Prostate gland (tissue), 2 donors: ENCODE measurements at regions not wholly inside any gene's neighbourhood (a gene's known extent, or its start where the extent isn't known, plus 50 kb on each side); places are given as distances from the start of the nearest gene placed in this dataset.

Experiments used
- DNase-seq: peaks from one replicate; pipeline ENCODE4 v3.0.0-alpha.2; 2019; ENCODE audit warnings: low spot score
- H3K27ac ChIP-seq, 2 donors: fragments of 200-600 bp; sonication (generic); 2 replicates each; pipeline ENCODE4 v1.5.1; 2017 to 2019
- H3K27me3 ChIP-seq: fragments of 200-600 bp; sonication (generic); replicated peaks from 2 replicates; pipeline ENCODE4 v1.5.1; 2019; ENCODE audit not compliant: insufficient read depth
- H3K36me3 ChIP-seq, 2 donors: fragments of 200-600 bp; sonication (generic); 1 replicate in 1 of 2; 2 replicates in 1 of 2; pipeline versions ENCODE4 v1.5.1 to v1.8.1; 2017 to 2019
- H3K4me1 ChIP-seq: fragments of 200-600 bp; sonication (generic); replicated peaks from 2 replicates; pipeline ENCODE4 v1.5.1; 2019
- H3K4me3 ChIP-seq, 2 donors: fragments of 200-600 bp; sonication (generic); 2 replicates each; pipeline ENCODE4 v1.5.1; 2017 to 2019
- H3K9me3 ChIP-seq: fragments of 200-600 bp; sonication (generic); 2 replicates; pipeline ENCODE4 v1.5.1; 2017
- CTCF ChIP-seq, 4 experiments: fragments of 200-600 bp in 2 of 4; fragments of 450-650 bp in 2 of 4; sonication (generic) in 2 of 4; IDR thresholded peaks; 1 replicate in 3 of 4; 2 replicates in 1 of 4; pipeline ENCODE4 v1.5.1; 2016 to 2019; ENCODE audit warnings: antibody characterized with exemption in 4 of 4, mild to moderate bottlenecking in 2 of 4, moderate library complexity in 2 of 4
- POLR2A ChIP-seq: fragments of 450-650 bp; IDR thresholded peaks from one replicate; pipeline ENCODE4 v1.6.1; 2016; ENCODE audit warnings: antibody characterized with exemption, mild to moderate bottlenecking
- POLR2AphosphoS5 ChIP-seq: sonication (generic); formaldehyde crosslinking; IDR thresholded peaks from one replicate; pipeline ENCODE4 v1.6.1; 2017; ENCODE audit warnings: antibody characterized with exemption
- WGBS: methylation state at CpG from one replicate; pipeline ENCODE4 v1.1.5; 2018; 5-methylcytosine and 5-hydroxymethylcytosine counted together
- intact Hi-C: fragments of 100-400 bp; cut with DNase I; formaldehyde crosslinking; loops from one replicate; pipeline ENCODE4 v1.14.2; 2022

GRCh38 chr6:2542858-2543218 lies 207.9 kb downstream of the MYLK4 start:
- intact Hi-C loops, result no loop called here
- Histone ChIP-seq H3K9me3 (no peaks in the 10 kb centered on the region), H3K27me3 (no peaks in the 10 kb centered on the region), H3K36me3 (no peaks in the 10 kb centered on the region), H3K4me3 (no peak overlapping the region), H3K4me1 (no peaks in the 10 kb centered on the region), H3K27ac (no peak overlapping the region)
- no peak for DNase-seq
- 89% methylated on average over 4 of the region's 4 CpGs for WGBS
- TF ChIP-seq POLR2A (no peak), CTCF (IDR thresholded peaks at IDR 0.05) (no peak), POLR2AphosphoS5 (no peak)

GRCh38 chr6:2542101-2542857 lies 208.4 kb downstream of the MYLK4 start:
- H3K4me1 ChIP-seq, result no peaks in the 10 kb centered on the region
- 73% methylated on average over 8 of the region's 8 CpGs for WGBS
- no peak for DNase-seq
- H3K27me3 ChIP-seq, result no peaks in the 10 kb centered on the region
- H3K4me3 ChIP-seq, result no peak overlapping the region
- H3K9me3 ChIP-seq, result no peaks in the 10 kb centered on the region
- no peak overlapping the region for H3K27ac ChIP-seq
- no peaks in the 10 kb centered on the region for H3K36me3 ChIP-seq
- intact Hi-C loops, result no loop called here
- TF ChIP-seq POLR2A (no peak), POLR2AphosphoS5 (no peak), CTCF (IDR thresholded peaks at IDR 0.05) (no peak)

GRCh38 chr6:2536451-2536850 lies 214.3 kb downstream of the MYLK4 start:
- intact Hi-C loops, result no loop called here
- Histone ChIP-seq H3K4me1 (no peaks in the 10 kb centered on the region), H3K9me3 (no peaks in the 10 kb centered on the region), H3K27ac (no peak overlapping the region), H3K27me3 (no peaks in the 10 kb centered on the region), H3K4me3 (no peak overlapping the region), H3K36me3 (no peaks in the 10 kb centered on the region)
- TF ChIP-seq CTCF (IDR thresholded peaks at IDR 0.05) (no peak), POLR2A (no peak), POLR2AphosphoS5 (no peak)
- no peak for DNase-seq
- 95% methylated on average over 6 of the region's 6 CpGs for WGBS

GRCh38 chr6:2535506-2535905 lies 215.2 kb downstream of the MYLK4 start:
- H3K27me3 ChIP-seq, result no peaks in the 10 kb centered on the region
- H3K4me3 ChIP-seq, result no peak overlapping the region
- no peak overlapping the region for H3K27ac ChIP-seq
- no peaks in the 10 kb centered on the region for H3K36me3 ChIP-seq
- no peaks in the 10 kb centered on the region for H3K4me1 ChIP-seq
- intact Hi-C loops, result no loop called here
- DNase-seq, result no peak
- TF ChIP-seq CTCF (IDR thresholded peaks at IDR 0.05), result no peak
- no peak for TF ChIP-seq POLR2AphosphoS5
- no peak for TF ChIP-seq POLR2A
- 86% methylated on average over 8 of the region's 8 CpGs for WGBS
- H3K9me3 ChIP-seq, result no peaks in the 10 kb centered on the region

- WGBS, result 69% methylated on average over 5 of the region's 5 CpGs
- intact Hi-C loops, result no loop called here
Observed at GRCh38 chr6:2534406-2535042, 216.2 kb downstream of the MYLK4 start.

More at GRCh38 chr6:2534406-2535042, 216.2 kb downstream of the MYLK4 start:
- Histone ChIP-seq H3K27me3 (no peaks in the 10 kb centered on the region), H3K4me1 (no peaks in the 10 kb centered on the region), H3K4me3 (no peak overlapping the region), H3K9me3 (no peaks in the 10 kb centered on the region), H3K27ac (no peak overlapping the region), H3K36me3 (no peaks in the 10 kb centered on the region)
- TF ChIP-seq POLR2AphosphoS5 (no peak), CTCF (IDR thresholded peaks at IDR 0.05) (no peak), POLR2A (no peak)
- DNase-seq, result no peak
